SK-N-SH (cell line): ENCODE measurements at regions not wholly inside any gene's neighbourhood (a gene's known extent, or its start where the extent isn't known, plus 50 kb on each side); places are given as distances from the start of the nearest gene placed in this dataset.
A peak's percentile ranks its signal among the peaks of the same experiment; 100 is the strongest.

Source experiments
- CTCF ChIA-PET: fragments of 300-600, 350-600 bp; formaldehyde crosslinking; extraction: SDS; loops from one replicate; lab custom pipeline; 2021; lab: Yijun Ruan, JAX
- POLR2A ChIA-PET: fragments of 350-600 bp; sonication (Branson Sonifier 250); formaldehyde crosslinking; extraction: SDS; loops from one replicate; lab custom pipeline; 2020; ENCODE audit warnings: antibody characterized with exemption, inconsistent platforms; lab: Yijun Ruan, JAX
- DNase-seq: peaks from one replicate; pipeline ENCODE4 v3.0.0; 2012
- H2AFZ ChIP-seq: fragments of 200-600 bp; sonication (generic); 2 replicates; pipeline ENCODE4 v1.8.1; 2016; ENCODE audit warnings: antibody characterized with exemption, mild to moderate bottlenecking, low read depth
- H3F3A ChIP-seq: fragments of 200-600 bp; sonication (generic); replicated peaks from 2 replicates; pipeline ENCODE3; 2016; ENCODE audit warnings: antibody characterized with exemption, mild to moderate bottlenecking; ENCODE audit not compliant: insufficient read depth
- H3K27ac ChIP-seq, 2 experiments: fragments of 200-500 bp in 1 of 2; fragments of 200-600 bp in 1 of 2; sonication (Bioruptor generic) in 1 of 2; sonication (generic), shearing (Covaris generic) in 1 of 2; 2 replicates each; pipeline versions ENCODE4 v1.5.1 to v1.6.1; 2014 to 2016; ENCODE audit warnings: low read depth in 2 of 2, inconsistent platforms in 1 of 2, low read length in 1 of 2, mild to moderate bottlenecking in 1 of 2, mixed read lengths in 1 of 2
- H3K27me3 ChIP-seq: fragments of 200-600 bp; sonication (generic), shearing (Covaris generic); 2 replicates; pipeline ENCODE4 v1.6.1; 2016; ENCODE audit warnings: mixed run types; ENCODE audit not compliant: insufficient read depth
- H3K36me3 ChIP-seq, 2 experiments: fragments of 200-500 bp in 1 of 2; fragments of 200-600 bp in 1 of 2; sonication (Bioruptor generic) in 1 of 2; sonication (generic) in 1 of 2; replicated peaks in 1 of 2; 2 replicates each; pipeline versions ENCODE3 to v1.5.1; 2014 to 2016; ENCODE audit warnings: low read length in 1 of 2, mild to moderate bottlenecking in 1 of 2; ENCODE audit not compliant: insufficient read depth in 2 of 2, control insufficient read depth in 1 of 2
- H3K4me1 ChIP-seq, 2 experiments: fragments of 200-500 bp in 1 of 2; fragments of 200-600 bp in 1 of 2; sonication (Bioruptor generic) in 1 of 2; sonication (generic), shearing (Covaris generic) in 1 of 2; 2 replicates each; pipeline versions ENCODE4 v1.5.1 to v1.6.1; 2014 to 2016; ENCODE audit warnings: low read depth in 1 of 2, low read length in 1 of 2, mixed run types in 1 of 2; ENCODE audit not compliant: insufficient read depth in 2 of 2, control insufficient read depth in 1 of 2
- H3K4me2 ChIP-seq: fragments of 200-600 bp; sonication (generic), shearing (Covaris generic); 2 replicates; pipeline ENCODE4 v1.6.1; 2017; ENCODE audit warnings: mixed run types
- H3K4me3 ChIP-seq, 2 experiments: fragments of 200-500 bp in 1 of 2; fragments of 200-600 bp in 1 of 2; sonication (Bioruptor generic) in 1 of 2; sonication (generic), shearing (Covaris generic) in 1 of 2; 2 replicates each; pipeline versions ENCODE4 v1.5.1 to v1.8.1; 2014 to 2016; ENCODE audit warnings: low read depth in 2 of 2, inconsistent platforms in 1 of 2, low read length in 1 of 2, mild to moderate bottlenecking in 1 of 2, mixed read lengths in 1 of 2, moderate library complexity in 1 of 2
- H3K79me2 ChIP-seq: fragments of 200-600 bp; sonication (generic); 2 replicates; pipeline ENCODE4 v1.8.1; 2017; ENCODE audit warnings: mild to moderate bottlenecking; ENCODE audit not compliant: insufficient read depth
- H3K9ac ChIP-seq: fragments of 200-600 bp; sonication (generic); 2 replicates; pipeline ENCODE4 v1.6.1; 2017; ENCODE audit warnings: mixed run types
- H3K9me2 ChIP-seq: fragments of 200-600 bp; sonication (generic); 2 replicates; pipeline ENCODE4 v1.6.1; 2017; ENCODE audit warnings: mixed run types
- H3K9me3 ChIP-seq: fragments of 200-600 bp; sonication (generic); 2 replicates; pipeline ENCODE4 v1.6.1; 2017; ENCODE audit warnings: mixed run types, mild to moderate bottlenecking, moderate library complexity
- H4K20me1 ChIP-seq: fragments of 200-600 bp; sonication (generic); 2 replicates; pipeline ENCODE4 v1.6.1; 2017; ENCODE audit warnings: mild to moderate bottlenecking, mixed run types; ENCODE audit not compliant: insufficient read depth
- CHD2 ChIP-seq: fragments of 150-350 bp; IDR thresholded peaks from 2 replicates; pipeline ENCODE4 v1.6.1; 2018; ENCODE audit warnings: low read length; ENCODE audit not compliant: partially characterized antibody
- ELF1 ChIP-seq: IDR thresholded peaks from 2 replicates; pipeline ENCODE4 v1.4.0; 2012
- EZH2phosphoT487 ChIP-seq: fragments of 200-600 bp; sonication (generic); IDR thresholded peaks from 2 replicates; pipeline ENCODE4 v1.6.1; 2017; ENCODE audit warnings: low read depth, mixed run types, mild to moderate bottlenecking, antibody characterized with exemption, moderate library complexity, borderline replicate concordance
- FOSL2 ChIP-seq: IDR thresholded peaks from 2 replicates; pipeline ENCODE4 v1.4.0; 2012; ENCODE audit warnings: low read depth, mild to moderate bottlenecking, moderate library complexity, borderline replicate concordance
- FOXJ3 ChIP-seq: sonication (generic); formaldehyde crosslinking; IDR thresholded peaks from 2 replicates; pipeline ENCODE4 v1.5.1; 2020; ENCODE audit warnings: mild to moderate bottlenecking, missing genetic modification reagents
- FOXM1 ChIP-seq: IDR thresholded peaks from 2 replicates; pipeline ENCODE4 v1.4.0; 2012; ENCODE audit warnings: low read depth, mild to moderate bottlenecking
- IRF3 ChIP-seq: fragments of 150-350 bp; IDR thresholded peaks from 2 replicates; pipeline ENCODE4 v1.6.1; 2016; ENCODE audit warnings: mild to moderate bottlenecking, low read depth, low read length
- MEF2A ChIP-seq: IDR thresholded peaks from 2 replicates; pipeline ENCODE4 v1.4.0; 2012; ENCODE audit warnings: low read depth, borderline replicate concordance
- MXI1 ChIP-seq: IDR thresholded peaks from 2 replicates; pipeline ENCODE4 v1.6.1; 2012; ENCODE audit warnings: mild to moderate bottlenecking, low read depth, low read length, improper control_type of control experiment
- NFIC ChIP-seq: IDR thresholded peaks from 2 replicates; pipeline ENCODE4 v1.4.0; 2012; ENCODE audit warnings: borderline replicate concordance
- NRF1 ChIP-seq: IDR thresholded peaks from 2 replicates; pipeline ENCODE4 v1.6.1; 2012; ENCODE audit warnings: low read depth, mild to moderate bottlenecking, low read length
- POLR2AphosphoS5 ChIP-seq: IDR thresholded peaks from 2 replicates; pipeline ENCODE4 v1.6.1; 2012; ENCODE audit warnings: low read depth, low read length
- RAD21 ChIP-seq: IDR thresholded peaks from 2 replicates; pipeline ENCODE4 v1.6.1; 2012; ENCODE audit warnings: mild to moderate bottlenecking, low read length
- RCOR1 ChIP-seq: fragments of 150-350 bp; IDR thresholded peaks from 2 replicates; pipeline ENCODE4 v1.6.1; 2017; ENCODE audit warnings: antibody characterized with exemption, low read length
- RFX5 ChIP-seq: IDR thresholded peaks from 2 replicates; pipeline ENCODE4 v1.6.1; 2012; ENCODE audit warnings: mild to moderate bottlenecking, improper control_type of control experiment, low read length
- SIN3A ChIP-seq: IDR thresholded peaks from 2 replicates; pipeline ENCODE4 v1.6.1; 2012; ENCODE audit warnings: low read depth, mild to moderate bottlenecking, low read length, moderate library complexity, borderline replicate concordance
- SMC3 ChIP-seq: IDR thresholded peaks from 2 replicates; pipeline ENCODE4 v1.6.1; 2012; ENCODE audit warnings: low read depth, low read length, improper control_type of control experiment
- ZBTB33 ChIP-seq: IDR thresholded peaks from 2 replicates; pipeline ENCODE4 v1.4.0; 2012; ENCODE audit warnings: low read depth, borderline replicate concordance
- WGBS: methylation state at CpG from one replicate; pipeline ENCODE4 v1.1.6; 2017; ENCODE audit warnings: low lambda C conversion rate; 5-methylcytosine and 5-hydroxymethylcytosine counted together

- no peak for DNase-seq
- Histone ChIP-seq H2AFZ (no peak overlapping the region), H3K9ac (no peak overlapping the region), H3K4me3 (no peak overlapping the region), H3K4me2 (no peak overlapping the region), H3K27ac (no peak overlapping the region), H3K9me2 (no peaks in the 10 kb centered on the region), H3F3A (no peaks in the 10 kb centered on the region), H3K27me3 (no peaks in the 10 kb centered on the region), H3K79me2 (no peaks in the 10 kb centered on the region), H3K4me1 (peaks cover 0 to 8% of the 10 kb centered on the region in 2 experiments; a peak in 3 of 4 replicates), H3K9me3 (no peaks in the 10 kb centered on the region), H4K20me1 (no peaks in the 10 kb centered on the region), H3K36me3 (no peaks in the 10 kb centered on the region)
- ChIA-PET POLR2A (no interaction called here), CTCF (no interaction called here)
- TF ChIP-seq NRF1 (no peak), POLR2AphosphoS5 (no peak), RAD21 (peak; percentile 27; the same call in 1 of the 2 replicates)
- WGBS, result 34% methylated on average over 2 of the region's 2 CpGs
Measured at GRCh38 chr15:47614360-47615011, 102.8 kb upstream of the SEMA6D start.

GRCh38 chr15:47616876-47617275, 100.4 kb upstream of the SEMA6D start:
- ChIA-PET CTCF (no interaction called here), POLR2A (no interaction called here)
- no peaks in the 10 kb centered on the region; a peak in 2 of 4 replicates for H3K4me1 ChIP-seq
- H3F3A ChIP-seq, result no peaks in the 10 kb centered on the region
- no peak overlapping the region for H3K27ac ChIP-seq
- DNase-seq, result no peak
- H3K36me3 ChIP-seq, result no peaks in the 10 kb centered on the region
- H3K4me2 ChIP-seq, result no peak overlapping the region
- no peaks in the 10 kb centered on the region for H3K27me3 ChIP-seq
- TF ChIP-seq SMC3 (no peak), EZH2phosphoT487 (no peak), FOXJ3 (CRISPR knock-in tag) (no peak), ELF1 (no peak), FOSL2 (no peak)
- H3K79me2 ChIP-seq, result no peaks in the 10 kb centered on the region
- WGBS, result 54% methylated on average over 4 of the region's 4 CpGs
- no peak overlapping the region for H2AFZ ChIP-seq
- no peak overlapping the region for H3K9ac ChIP-seq
- no peaks in the 10 kb centered on the region for H3K9me2 ChIP-seq
- no peaks in the 10 kb centered on the region for H3K9me3 ChIP-seq
- H4K20me1 ChIP-seq, result no peaks in the 10 kb centered on the region
- H3K4me3 ChIP-seq, result no peak overlapping the region

GRCh38 chr15:47618241-47618640, 99.1 kb upstream of the SEMA6D start:
- no peaks in the 10 kb centered on the region for H3K36me3 ChIP-seq
- no peak overlapping the region for H2AFZ ChIP-seq
- CTCF ChIA-PET, result no interaction called here
- H3K27ac ChIP-seq, result no peak overlapping the region
- no peak overlapping the region for H3K4me3 ChIP-seq
- no peaks in the 10 kb centered on the region; a peak in 2 of 4 replicates for H3K4me1 ChIP-seq
- no peak overlapping the region for H3K4me2 ChIP-seq
- 44% methylated on average over 4 of the region's 4 CpGs for WGBS
- no peaks in the 10 kb centered on the region for H4K20me1 ChIP-seq
- TF ChIP-seq MXI1 (no peak), CHD2 (no peak), IRF3 (no peak), RCOR1 (no peak), RFX5 (no peak), RAD21 (no peak), ELF1 (no peak), NFIC (no peak), ZBTB33 (no peak), MEF2A (no peak), FOXM1 (no peak), SIN3A (no peak)
- TF ChIP-seq, all 33 proteins: peak for 0
- no peak for DNase-seq
- Histone ChIP-seq H3K27me3 (no peaks in the 10 kb centered on the region), H3K79me2 (no peaks in the 10 kb centered on the region), H3K9ac (no peak overlapping the region), H3K9me2 (no peaks in the 10 kb centered on the region), H3K9me3 (no peaks in the 10 kb centered on the region), H3F3A (no peaks in the 10 kb centered on the region)
- POLR2A ChIA-PET, result no interaction called here
